SK-N-SH (cell line): ENCODE measurements at regions not wholly inside any gene's neighbourhood (a gene's known extent, or its start where the extent isn't known, plus 50 kb on each side); places are given as distances from the start of the nearest gene placed in this dataset.

Source experiments
- CTCF ChIA-PET: fragments of 300-600, 350-600 bp; formaldehyde crosslinking; extraction: SDS; loops from one replicate; lab custom pipeline; 2021; lab: Yijun Ruan, JAX
- POLR2A ChIA-PET: fragments of 350-600 bp; sonication (Branson Sonifier 250); formaldehyde crosslinking; extraction: SDS; loops from one replicate; lab custom pipeline; 2020; ENCODE audit warnings: antibody characterized with exemption, inconsistent platforms; lab: Yijun Ruan, JAX
- DNase-seq: peaks from one replicate; pipeline ENCODE4 v3.0.0; 2012
- H2AFZ ChIP-seq: fragments of 200-600 bp; sonication (generic); 2 replicates; pipeline ENCODE4 v1.8.1; 2016; ENCODE audit warnings: antibody characterized with exemption, mild to moderate bottlenecking, low read depth
- H3F3A ChIP-seq: fragments of 200-600 bp; sonication (generic); replicated peaks from 2 replicates; pipeline ENCODE3; 2016; ENCODE audit warnings: antibody characterized with exemption, mild to moderate bottlenecking; ENCODE audit not compliant: insufficient read depth
- H3K27ac ChIP-seq, 2 experiments: fragments of 200-500 bp in 1 of 2; fragments of 200-600 bp in 1 of 2; sonication (Bioruptor generic) in 1 of 2; sonication (generic), shearing (Covaris generic) in 1 of 2; 2 replicates each; pipeline versions ENCODE4 v1.5.1 to v1.6.1; 2014 to 2016; ENCODE audit warnings: low read depth in 2 of 2, inconsistent platforms in 1 of 2, low read length in 1 of 2, mild to moderate bottlenecking in 1 of 2, mixed read lengths in 1 of 2
- H3K27me3 ChIP-seq: fragments of 200-600 bp; sonication (generic), shearing (Covaris generic); 2 replicates; pipeline ENCODE4 v1.6.1; 2016; ENCODE audit warnings: mixed run types; ENCODE audit not compliant: insufficient read depth
- H3K36me3 ChIP-seq, 2 experiments: fragments of 200-500 bp in 1 of 2; fragments of 200-600 bp in 1 of 2; sonication (Bioruptor generic) in 1 of 2; sonication (generic) in 1 of 2; replicated peaks in 1 of 2; 2 replicates each; pipeline versions ENCODE3 to v1.5.1; 2014 to 2016; ENCODE audit warnings: low read length in 1 of 2, mild to moderate bottlenecking in 1 of 2; ENCODE audit not compliant: insufficient read depth in 2 of 2, control insufficient read depth in 1 of 2
- H3K4me1 ChIP-seq, 2 experiments: fragments of 200-500 bp in 1 of 2; fragments of 200-600 bp in 1 of 2; sonication (Bioruptor generic) in 1 of 2; sonication (generic), shearing (Covaris generic) in 1 of 2; 2 replicates each; pipeline versions ENCODE4 v1.5.1 to v1.6.1; 2014 to 2016; ENCODE audit warnings: low read depth in 1 of 2, low read length in 1 of 2, mixed run types in 1 of 2; ENCODE audit not compliant: insufficient read depth in 2 of 2, control insufficient read depth in 1 of 2
- H3K4me2 ChIP-seq: fragments of 200-600 bp; sonication (generic), shearing (Covaris generic); 2 replicates; pipeline ENCODE4 v1.6.1; 2017; ENCODE audit warnings: mixed run types
- H3K4me3 ChIP-seq, 2 experiments: fragments of 200-500 bp in 1 of 2; fragments of 200-600 bp in 1 of 2; sonication (Bioruptor generic) in 1 of 2; sonication (generic), shearing (Covaris generic) in 1 of 2; 2 replicates each; pipeline versions ENCODE4 v1.5.1 to v1.8.1; 2014 to 2016; ENCODE audit warnings: low read depth in 2 of 2, inconsistent platforms in 1 of 2, low read length in 1 of 2, mild to moderate bottlenecking in 1 of 2, mixed read lengths in 1 of 2, moderate library complexity in 1 of 2
- H3K79me2 ChIP-seq: fragments of 200-600 bp; sonication (generic); 2 replicates; pipeline ENCODE4 v1.8.1; 2017; ENCODE audit warnings: mild to moderate bottlenecking; ENCODE audit not compliant: insufficient read depth
- H3K9ac ChIP-seq: fragments of 200-600 bp; sonication (generic); 2 replicates; pipeline ENCODE4 v1.6.1; 2017; ENCODE audit warnings: mixed run types
- H3K9me2 ChIP-seq: fragments of 200-600 bp; sonication (generic); 2 replicates; pipeline ENCODE4 v1.6.1; 2017; ENCODE audit warnings: mixed run types
- H3K9me3 ChIP-seq: fragments of 200-600 bp; sonication (generic); 2 replicates; pipeline ENCODE4 v1.6.1; 2017; ENCODE audit warnings: mixed run types, mild to moderate bottlenecking, moderate library complexity
- H4K20me1 ChIP-seq: fragments of 200-600 bp; sonication (generic); 2 replicates; pipeline ENCODE4 v1.6.1; 2017; ENCODE audit warnings: mild to moderate bottlenecking, mixed run types; ENCODE audit not compliant: insufficient read depth
- ELF1 ChIP-seq: IDR thresholded peaks from 2 replicates; pipeline ENCODE4 v1.4.0; 2012
- EZH2phosphoT487 ChIP-seq: fragments of 200-600 bp; sonication (generic); IDR thresholded peaks from 2 replicates; pipeline ENCODE4 v1.6.1; 2017; ENCODE audit warnings: low read depth, mixed run types, mild to moderate bottlenecking, antibody characterized with exemption, moderate library complexity, borderline replicate concordance
- FOXJ3 ChIP-seq: sonication (generic); formaldehyde crosslinking; IDR thresholded peaks from 2 replicates; pipeline ENCODE4 v1.5.1; 2020; ENCODE audit warnings: mild to moderate bottlenecking, missing genetic modification reagents
- GATA2 ChIP-seq: sonication (generic); formaldehyde crosslinking; IDR thresholded peaks from 2 replicates; pipeline ENCODE4 v1.5.0; 2020; ENCODE audit warnings: mild to moderate bottlenecking, missing genetic modification reagents
- MXI1 ChIP-seq: IDR thresholded peaks from 2 replicates; pipeline ENCODE4 v1.6.1; 2012; ENCODE audit warnings: mild to moderate bottlenecking, low read depth, low read length, improper control_type of control experiment
- NFIC ChIP-seq: IDR thresholded peaks from 2 replicates; pipeline ENCODE4 v1.4.0; 2012; ENCODE audit warnings: borderline replicate concordance
- NRF1 ChIP-seq: IDR thresholded peaks from 2 replicates; pipeline ENCODE4 v1.6.1; 2012; ENCODE audit warnings: low read depth, mild to moderate bottlenecking, low read length
- RAD21 ChIP-seq: IDR thresholded peaks from 2 replicates; pipeline ENCODE4 v1.6.1; 2012; ENCODE audit warnings: mild to moderate bottlenecking, low read length
- RCOR1 ChIP-seq: fragments of 150-350 bp; IDR thresholded peaks from 2 replicates; pipeline ENCODE4 v1.6.1; 2017; ENCODE audit warnings: antibody characterized with exemption, low read length
- RFX5 ChIP-seq: IDR thresholded peaks from 2 replicates; pipeline ENCODE4 v1.6.1; 2012; ENCODE audit warnings: mild to moderate bottlenecking, improper control_type of control experiment, low read length
- RXRA ChIP-seq: IDR thresholded peaks from 2 replicates; pipeline ENCODE4 v1.4.0; 2012; ENCODE audit warnings: low read depth, mild to moderate bottlenecking, borderline replicate concordance
- TAF1 ChIP-seq: IDR thresholded peaks from 2 replicates; pipeline ENCODE4 v1.6.1; 2012; ENCODE audit warnings: low read depth, mild to moderate bottlenecking, low read length, moderate library complexity, borderline replicate concordance
- TCF12 ChIP-seq: IDR thresholded peaks from 2 replicates; pipeline ENCODE4 v1.4.0; 2012
- USF1 ChIP-seq: IDR thresholded peaks from 2 replicates; pipeline ENCODE4 v1.4.0; 2012; ENCODE audit warnings: low read depth, borderline replicate concordance
- USF2 ChIP-seq: fragments of 150-350 bp; IDR thresholded peaks from 2 replicates; pipeline ENCODE4 v1.6.1; 2017; ENCODE audit warnings: antibody characterized with exemption, low read length, low read depth, borderline replicate concordance
- YY1 ChIP-seq: IDR thresholded peaks from 2 replicates; pipeline ENCODE4 v1.4.0; 2012; ENCODE audit warnings: low read depth, mild to moderate bottlenecking
- ZBTB33 ChIP-seq: IDR thresholded peaks from 2 replicates; pipeline ENCODE4 v1.4.0; 2012; ENCODE audit warnings: low read depth, borderline replicate concordance
- WGBS: methylation state at CpG from one replicate; pipeline ENCODE4 v1.1.6; 2017; ENCODE audit warnings: low lambda C conversion rate; 5-methylcytosine and 5-hydroxymethylcytosine counted together
- TF ChIP-seq, protein P1 (sequence below): IDR thresholded peaks from 2 replicates; pipeline ENCODE4; 2012
- TF ChIP-seq, protein P2 (sequence below): IDR thresholded peaks from 2 replicates; pipeline ENCODE4 v1.6.1; 2012; ENCODE audit warnings: mild to moderate bottlenecking, low read depth, low read length, moderate library complexity

DNA sequence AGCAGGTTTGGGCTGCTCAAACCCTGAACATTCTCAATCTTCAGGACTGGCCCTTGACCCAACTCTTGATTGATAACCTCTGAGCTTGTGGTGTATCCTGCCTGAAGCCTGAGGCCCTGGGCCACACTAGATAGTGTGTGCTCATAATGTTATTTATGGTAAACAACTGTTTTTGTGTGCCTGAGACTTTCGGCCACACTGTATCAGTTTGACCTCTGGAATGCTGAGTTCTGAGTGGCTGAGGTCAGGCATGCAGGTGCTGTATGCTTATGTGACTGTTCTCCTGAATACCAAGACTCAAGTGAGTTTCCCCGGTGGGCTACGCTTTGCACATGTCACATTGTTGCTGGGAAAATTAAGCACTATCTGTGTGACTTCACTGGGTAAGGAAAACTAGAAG, 82.2 kb upstream of the RMP24 start:
- no peaks in the 10 kb centered on the region for H3K27me3 ChIP-seq
- no peaks in the 10 kb centered on the region for H3K36me3 ChIP-seq
- no peak overlapping the region for H3K27ac ChIP-seq
- H2AFZ ChIP-seq = no peak overlapping the region
- TF ChIP-seq, protein P1, sequence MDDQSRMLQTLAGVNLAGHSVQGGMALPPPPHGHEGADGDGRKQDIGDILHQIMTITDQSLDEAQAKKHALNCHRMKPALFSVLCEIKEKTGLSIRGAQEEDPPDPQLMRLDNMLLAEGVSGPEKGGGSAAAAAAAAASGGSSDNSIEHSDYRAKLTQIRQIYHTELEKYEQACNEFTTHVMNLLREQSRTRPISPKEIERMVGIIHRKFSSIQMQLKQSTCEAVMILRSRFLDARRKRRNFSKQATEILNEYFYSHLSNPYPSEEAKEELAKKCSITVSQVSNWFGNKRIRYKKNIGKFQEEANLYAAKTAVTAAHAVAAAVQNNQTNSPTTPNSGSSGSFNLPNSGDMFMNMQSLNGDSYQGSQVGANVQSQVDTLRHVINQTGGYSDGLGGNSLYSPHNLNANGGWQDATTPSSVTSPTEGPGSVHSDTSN = no peak
- TF ChIP-seq ZBTB33 (no peak), ELF1 (no peak), MXI1 (no peak), RXRA (no peak), USF2 (no peak), USF1 (no peak), TAF1 (no peak), RCOR1 (no peak), GATA2 (CRISPR knock-in tag) (no peak), NRF1 (no peak), FOXJ3 (CRISPR knock-in tag) (no peak), RAD21 (no peak), RFX5 (no peak), YY1 (no peak), EZH2phosphoT487 (no peak), TCF12 (no peak), NFIC (no peak)
- TF ChIP-seq, protein P2, sequence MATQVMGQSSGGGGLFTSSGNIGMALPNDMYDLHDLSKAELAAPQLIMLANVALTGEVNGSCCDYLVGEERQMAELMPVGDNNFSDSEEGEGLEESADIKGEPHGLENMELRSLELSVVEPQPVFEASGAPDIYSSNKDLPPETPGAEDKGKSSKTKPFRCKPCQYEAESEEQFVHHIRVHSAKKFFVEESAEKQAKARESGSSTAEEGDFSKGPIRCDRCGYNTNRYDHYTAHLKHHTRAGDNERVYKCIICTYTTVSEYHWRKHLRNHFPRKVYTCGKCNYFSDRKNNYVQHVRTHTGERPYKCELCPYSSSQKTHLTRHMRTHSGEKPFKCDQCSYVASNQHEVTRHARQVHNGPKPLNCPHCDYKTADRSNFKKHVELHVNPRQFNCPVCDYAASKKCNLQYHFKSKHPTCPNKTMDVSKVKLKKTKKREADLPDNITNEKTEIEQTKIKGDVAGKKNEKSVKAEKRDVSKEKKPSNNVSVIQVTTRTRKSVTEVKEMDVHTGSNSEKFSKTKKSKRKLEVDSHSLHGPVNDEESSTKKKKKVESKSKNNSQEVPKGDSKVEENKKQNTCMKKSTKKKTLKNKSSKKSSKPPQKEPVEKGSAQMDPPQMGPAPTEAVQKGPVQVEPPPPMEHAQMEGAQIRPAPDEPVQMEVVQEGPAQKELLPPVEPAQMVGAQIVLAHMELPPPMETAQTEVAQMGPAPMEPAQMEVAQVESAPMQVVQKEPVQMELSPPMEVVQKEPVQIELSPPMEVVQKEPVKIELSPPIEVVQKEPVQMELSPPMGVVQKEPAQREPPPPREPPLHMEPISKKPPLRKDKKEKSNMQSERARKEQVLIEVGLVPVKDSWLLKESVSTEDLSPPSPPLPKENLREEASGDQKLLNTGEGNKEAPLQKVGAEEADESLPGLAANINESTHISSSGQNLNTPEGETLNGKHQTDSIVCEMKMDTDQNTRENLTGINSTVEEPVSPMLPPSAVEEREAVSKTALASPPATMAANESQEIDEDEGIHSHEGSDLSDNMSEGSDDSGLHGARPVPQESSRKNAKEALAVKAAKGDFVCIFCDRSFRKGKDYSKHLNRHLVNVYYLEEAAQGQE = no peak
- no peaks in the 10 kb centered on the region for H3F3A ChIP-seq
- no peaks in the 10 kb centered on the region for H3K9me3 ChIP-seq
- WGBS = 39% methylated on average over 3 of the region's 3 CpGs
- ChIA-PET POLR2A (no interaction called here), CTCF (interaction anchor here (0.7 kb wide), 1 partner anchor 14 kb away, joined by 3 read pairs; no protein-coding TSS in a partner anchor)
- H3K4me3 ChIP-seq = no peak overlapping the region
- H3K9ac ChIP-seq = no peak overlapping the region
- no peaks in the 10 kb centered on the region for H3K9me2 ChIP-seq
- no peak overlapping the region for H3K4me2 ChIP-seq
- no peaks in the 10 kb centered on the region for H3K4me1 ChIP-seq
- no peaks in the 10 kb centered on the region for H3K79me2 ChIP-seq
- no peaks in the 10 kb centered on the region for H4K20me1 ChIP-seq
- no peak for DNase-seq
